ENCODE measurements at regions not wholly inside any gene's neighbourhood (a gene's known extent, or its start where the extent isn't known, plus 50 kb on each side); places are given as distances from the start of the nearest gene placed in this dataset.
"Not testable (repeated sequence)": the region's sequence is repeated elsewhere in the genome, so short reads cannot be mapped to it uniquely, and the experiment has no call there.

DNA sequence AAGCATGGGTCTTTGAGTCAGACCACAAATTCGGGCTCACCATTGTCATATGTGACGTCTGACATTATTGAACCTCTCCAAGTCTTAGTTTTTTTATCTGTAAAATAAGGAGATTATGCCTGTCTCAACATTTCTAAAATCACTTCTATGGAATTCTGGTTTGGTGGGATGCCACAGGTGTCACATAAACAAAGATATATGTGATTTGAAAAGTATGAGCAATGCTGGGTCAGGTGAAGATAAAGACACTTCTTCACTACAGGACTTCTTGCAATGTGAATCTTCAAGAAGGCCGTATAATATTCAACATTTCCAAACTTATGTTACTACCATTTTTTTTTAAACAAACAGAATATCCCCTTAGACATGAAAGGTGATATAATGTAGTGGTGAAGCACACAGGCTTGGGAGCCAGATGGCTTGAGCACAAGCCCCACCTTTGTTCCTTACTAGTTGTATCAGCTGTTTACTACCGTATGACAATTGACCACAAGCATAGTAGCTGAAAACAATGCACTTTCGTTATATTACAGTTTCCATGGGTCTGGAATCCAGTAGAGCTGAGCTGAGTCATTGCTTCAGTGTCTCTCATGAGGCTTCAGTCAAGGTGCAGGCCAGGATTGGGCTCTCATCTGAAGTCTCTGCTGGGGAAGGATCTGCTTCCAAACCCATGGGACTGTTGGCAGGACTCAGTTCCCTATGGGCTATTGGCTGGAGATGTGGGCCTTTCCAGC, 87.7 kb downstream of the UTP18 start:
- DNase-seq (no peak), ATAC-seq (replicated peaks) (no peak)
- Mint-ChIP-seq H3K4me3 (no peak overlapping the region), H3K4me1 (ENCODE audit: low read depth in 2 of 2) (no peaks in the 10 kb centered on the region), H3K9me3 (no peaks in the 10 kb centered on the region), H3K27me3 (peaks cover 48 to 76% of the 10 kb centered on the region in 2 donors), H3K36me3 (ENCODE audit: insufficient read depth) (no peaks in the 10 kb centered on the region), H3K27ac (no peak overlapping the region)

DNA sequence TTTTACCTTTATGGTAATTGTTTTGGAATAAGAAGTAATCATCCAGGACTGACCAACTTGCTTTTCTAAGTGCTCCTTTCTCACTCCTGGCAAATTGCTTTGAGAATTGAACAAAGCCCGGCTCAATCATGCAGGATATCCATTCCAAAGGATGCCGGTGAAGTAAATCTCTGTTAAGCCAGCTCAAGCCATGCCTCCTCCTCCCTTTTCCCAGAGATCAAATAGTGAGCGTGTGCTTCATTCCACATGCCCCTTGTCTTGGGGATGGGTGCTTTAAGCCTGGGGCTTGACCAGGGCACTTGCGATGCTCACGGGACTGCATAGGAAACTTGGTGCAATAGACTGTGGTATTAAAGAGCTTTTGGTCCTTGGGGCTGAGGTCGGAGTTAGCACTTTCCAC, 90.7 kb downstream of the UTP18 start:
- DNase-seq (no peak), ATAC-seq (replicated peaks) (no peak)
- Mint-ChIP-seq H3K9me3 (no peaks in the 10 kb centered on the region), H3K27ac (no peak overlapping the region), H3K36me3 (ENCODE audit: insufficient read depth) (no peaks in the 10 kb centered on the region), H3K4me3 (no peak overlapping the region), H3K27me3 (peaks cover 44 to 85% of the 10 kb centered on the region in 2 donors), H3K4me1 (ENCODE audit: low read depth in 2 of 2) (no peaks in the 10 kb centered on the region)

DNA sequence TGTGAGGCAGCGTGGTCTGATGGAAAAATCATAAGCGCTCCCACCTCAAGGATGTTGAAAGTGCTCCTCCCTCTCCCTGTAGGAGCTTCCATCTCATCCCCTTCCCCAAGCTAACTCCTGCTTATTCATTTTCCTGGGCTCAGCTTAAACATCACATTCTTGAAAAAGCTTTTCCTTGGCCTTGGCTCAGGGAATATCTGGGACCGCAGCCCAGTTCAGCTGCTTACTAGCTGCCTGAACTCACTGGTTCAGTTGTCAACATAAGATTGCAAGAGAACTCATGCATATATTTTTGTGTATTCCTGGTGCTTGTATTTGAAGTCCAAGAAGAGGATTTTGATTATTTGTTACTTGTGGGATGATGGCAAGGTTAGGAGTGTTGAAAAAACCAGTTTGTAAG, 91.5 kb downstream of the UTP18 start:
- H3K4me3 Mint-ChIP-seq = no peak overlapping the region
- DNase-seq = no peak
- peaks cover 48 to 79% of the 10 kb centered on the region in 2 donors for H3K27me3 Mint-ChIP-seq
- no peaks in the 10 kb centered on the region for H3K36me3 Mint-ChIP-seq (ENCODE audit: insufficient read depth)
- H3K27ac Mint-ChIP-seq = no peak overlapping the region
- ATAC-seq (replicated peaks) = no peak
- H3K9me3 Mint-ChIP-seq = no peaks in the 10 kb centered on the region
- H3K4me1 Mint-ChIP-seq (ENCODE audit: low read depth in 2 of 2) = no peaks in the 10 kb centered on the region

DNA sequence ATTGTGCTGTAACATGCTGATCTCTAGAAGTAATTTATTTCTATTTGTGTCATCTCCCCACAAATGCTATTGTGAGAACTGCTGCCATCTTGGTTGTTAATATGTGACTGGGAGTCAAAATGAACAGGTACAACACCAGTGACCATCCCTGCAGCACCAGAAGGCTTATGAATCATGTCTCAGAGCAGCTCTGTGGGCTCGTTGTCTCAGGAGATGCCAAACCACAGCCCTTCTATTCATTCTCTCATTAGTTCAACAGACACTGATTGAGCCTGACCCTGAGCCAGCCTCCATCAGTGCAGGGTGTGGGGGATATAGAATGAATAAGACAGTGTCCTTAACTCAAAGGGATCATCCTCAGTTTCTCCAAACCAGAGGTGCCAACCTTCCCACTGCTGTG, 92.5 kb downstream of the UTP18 start:
- no peaks in the 10 kb centered on the region for H3K4me1 Mint-ChIP-seq (ENCODE audit: low read depth in 2 of 2)
- H3K4me3 Mint-ChIP-seq = no peak overlapping the region
- H3K27ac Mint-ChIP-seq = no peak overlapping the region
- no peaks in the 10 kb centered on the region for H3K36me3 Mint-ChIP-seq (ENCODE audit: insufficient read depth)
- H3K27me3 Mint-ChIP-seq = peaks cover 48 to 70% of the 10 kb centered on the region in 2 donors
- H3K9me3 Mint-ChIP-seq = no peaks in the 10 kb centered on the region
- no peak for ATAC-seq (replicated peaks)
- DNase-seq = no peak

DNA sequence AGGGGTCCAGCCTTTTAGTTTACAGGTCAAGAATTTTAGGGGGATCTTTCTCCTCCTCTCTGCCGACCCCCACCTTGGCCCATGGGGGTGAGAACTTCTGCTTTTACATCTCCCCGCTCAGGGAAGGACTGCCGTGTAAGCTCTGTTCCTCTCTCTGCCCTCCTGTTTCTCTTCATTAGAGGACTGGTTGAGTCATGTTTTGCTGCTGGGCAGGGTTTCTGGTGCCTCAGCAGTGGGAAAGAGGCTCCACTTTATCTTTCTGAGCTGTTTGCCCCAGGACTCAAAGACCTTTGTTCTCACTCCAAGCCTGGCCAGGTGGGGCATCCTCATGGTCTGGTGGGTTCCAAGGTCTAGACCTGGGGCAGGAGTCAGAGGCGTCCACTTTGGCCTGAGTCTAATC, 93.0 kb downstream of the UTP18 start:
- H3K36me3 Mint-ChIP-seq (ENCODE audit: insufficient read depth) = no peaks in the 10 kb centered on the region
- H3K9me3 Mint-ChIP-seq = no peaks in the 10 kb centered on the region
- peaks cover 48 to 67% of the 10 kb centered on the region in 2 donors for H3K27me3 Mint-ChIP-seq
- no peak overlapping the region for H3K27ac Mint-ChIP-seq
- no peaks in the 10 kb centered on the region for H3K4me1 Mint-ChIP-seq (ENCODE audit: low read depth in 2 of 2)
- H3K4me3 Mint-ChIP-seq = no peak overlapping the region
- ATAC-seq (replicated peaks) = no peak
- DNase-seq = no peak

DNA sequence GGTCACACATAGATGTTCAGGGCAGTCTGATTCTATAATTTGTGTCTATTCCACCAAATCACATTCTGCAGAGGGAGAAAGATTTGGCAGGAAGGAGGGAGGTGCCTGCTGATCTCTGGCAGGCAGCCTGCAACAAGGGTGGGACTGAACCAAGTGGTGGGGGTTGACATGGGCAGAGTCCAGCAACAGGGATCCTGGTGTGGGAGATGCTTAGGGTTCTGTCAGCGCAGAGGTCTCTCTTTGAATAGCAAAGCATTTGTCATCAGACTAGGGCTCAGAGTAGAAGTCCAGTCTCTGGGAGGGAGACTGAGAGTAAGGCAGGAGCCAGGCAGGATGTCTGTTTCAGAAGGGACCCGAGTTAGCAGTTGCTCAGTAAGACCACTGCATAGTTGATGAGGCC, 94.6 kb downstream of the UTP18 start:
- Mint-ChIP-seq H3K4me3 (no peak overlapping the region), H3K4me1 (ENCODE audit: low read depth in 2 of 2) (no peaks in the 10 kb centered on the region), H3K27ac (no peak overlapping the region), H3K36me3 (ENCODE audit: insufficient read depth) (no peaks in the 10 kb centered on the region), H3K27me3 (peaks cover 53 to 76% of the 10 kb centered on the region in 2 donors), H3K9me3 (no peaks in the 10 kb centered on the region)
- ATAC-seq (replicated peaks) (no peak), DNase-seq (no peak)

DNA sequence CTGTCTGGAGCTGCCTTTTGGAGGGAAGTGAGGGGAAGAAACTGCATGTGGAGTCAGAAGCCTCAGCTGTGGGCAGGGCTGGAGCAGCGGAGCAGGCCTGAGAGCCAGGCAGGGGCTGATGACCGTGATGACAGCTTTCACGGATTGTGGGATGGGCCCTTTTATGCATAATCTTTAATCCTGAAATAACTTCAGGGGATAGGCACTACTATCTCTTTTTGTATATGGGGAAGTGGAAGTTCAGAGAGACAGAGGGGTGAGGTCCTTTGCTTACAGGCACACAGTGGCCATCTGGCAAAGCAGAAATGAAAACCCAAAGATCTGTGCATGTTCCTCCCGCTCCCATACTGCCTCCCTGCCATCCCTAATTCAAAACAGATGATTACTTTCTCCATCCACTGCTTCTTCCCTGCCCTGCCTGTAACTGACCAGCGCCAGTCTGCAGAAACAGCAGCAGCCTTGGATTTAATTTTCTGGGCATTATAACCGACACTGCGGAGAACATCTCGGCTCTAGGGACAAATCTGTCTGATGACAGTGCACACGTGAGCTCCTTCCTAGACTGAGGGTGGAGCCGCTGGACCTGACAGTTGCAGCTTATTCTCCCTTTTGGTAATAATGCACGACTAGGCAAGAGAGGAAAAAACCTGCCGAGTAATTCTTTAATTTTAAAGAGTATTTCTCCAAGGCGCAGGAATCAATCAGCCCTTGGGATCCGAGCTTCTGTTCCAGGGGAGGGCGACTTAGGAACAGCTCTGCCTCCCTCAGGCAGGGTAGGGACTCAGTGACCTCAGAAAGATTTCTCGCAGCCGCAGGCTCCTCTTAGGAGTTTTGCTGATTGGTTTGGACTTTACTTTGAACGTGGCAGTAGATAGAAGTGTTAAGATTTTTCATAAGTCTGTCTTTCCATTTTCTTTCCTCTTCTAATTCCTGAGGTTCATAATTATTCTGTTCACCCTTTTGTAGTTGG, 95.4 kb downstream of the UTP18 start:
- Mint-ChIP-seq H3K27me3 (peaks cover 51 to 69% of the 10 kb centered on the region in 2 donors), H3K4me1 (ENCODE audit: low read depth in 2 of 2) (no peaks in the 10 kb centered on the region), H3K9me3 (no peaks in the 10 kb centered on the region), H3K36me3 (ENCODE audit: insufficient read depth) (no peaks in the 10 kb centered on the region), H3K27ac (no peak overlapping the region), H3K4me3 (no peak overlapping the region)
- no peak for ATAC-seq (replicated peaks)
- no peak for DNase-seq

DNA sequence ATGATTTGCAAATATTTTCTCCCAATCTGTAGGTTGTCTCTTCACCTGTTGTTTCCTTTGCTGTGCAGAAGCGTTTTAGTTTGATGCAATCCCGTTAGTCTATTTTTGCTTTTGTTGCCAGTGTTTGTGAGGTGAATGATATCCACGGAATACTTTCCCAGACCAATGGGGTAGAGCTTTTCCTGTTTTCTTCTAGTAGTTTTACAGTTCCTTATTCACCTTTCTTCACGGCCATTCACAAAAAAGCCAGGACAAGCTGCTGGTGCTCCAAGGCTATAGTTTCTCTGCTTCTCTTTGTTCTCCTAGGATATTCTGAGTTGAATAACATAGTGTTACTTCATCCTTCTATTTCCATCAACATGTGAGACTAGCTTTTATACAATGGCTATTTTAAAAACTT, 98.7 kb downstream of the UTP18 start:
- Mint-ChIP-seq H3K27me3 (peaks cover 44 to 53% of the 10 kb centered on the region in 2 donors), H3K36me3 (ENCODE audit: insufficient read depth) (no peaks in the 10 kb centered on the region), H3K4me3 (no peak overlapping the region), H3K27ac (no peak overlapping the region), H3K4me1 (ENCODE audit: low read depth in 2 of 2) (no peaks in the 10 kb centered on the region), H3K9me3 (no peaks in the 10 kb centered on the region)
- no peak for DNase-seq
- ATAC-seq (replicated peaks) = no peak

DNA sequence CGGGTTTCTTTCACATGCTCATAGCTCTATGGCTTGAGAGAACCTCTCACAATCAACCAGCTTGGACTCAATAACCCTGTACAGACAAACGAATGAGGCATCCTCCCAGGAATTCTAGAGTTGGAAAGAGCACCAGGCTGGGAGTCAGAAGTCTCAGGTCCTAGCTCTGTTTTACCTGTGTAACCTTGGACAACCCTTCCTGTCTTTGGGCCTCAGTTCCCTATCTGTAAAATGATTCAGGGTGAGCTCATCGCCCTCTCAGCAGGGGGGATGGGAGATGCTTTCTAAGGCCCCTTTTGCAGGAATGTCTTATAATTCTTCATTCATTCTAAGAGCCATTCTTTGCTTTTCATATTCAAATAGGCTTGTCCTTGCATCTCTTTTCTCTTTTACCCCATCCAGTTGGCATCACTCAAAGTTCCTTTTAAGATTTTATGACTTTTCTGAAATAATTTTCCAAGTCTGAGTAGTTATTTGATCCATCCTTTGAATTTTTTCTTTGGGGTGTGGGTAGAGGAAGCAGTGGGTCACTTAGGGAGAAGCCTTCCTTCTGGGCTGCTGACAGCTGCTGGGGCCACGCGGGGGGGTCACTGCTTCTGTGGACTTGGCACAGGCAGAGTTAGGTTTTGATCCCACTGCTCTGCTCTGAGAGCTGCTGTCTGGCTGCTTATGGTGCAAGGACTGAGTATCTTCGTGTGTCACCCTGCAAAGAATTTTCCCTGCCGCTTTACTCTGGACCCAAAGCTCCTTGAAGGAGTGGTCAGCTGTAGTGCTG, 102.7 kb downstream of the UTP18 start:
- Mint-ChIP-seq H3K4me3 (no peak overlapping the region), H3K27ac (no peak overlapping the region), H3K9me3 (no peaks in the 10 kb centered on the region), H3K4me1 (ENCODE audit: low read depth in 2 of 2) (peaks cover 0 to 5% of the 10 kb centered on the region in 2 donors), H3K36me3 (ENCODE audit: insufficient read depth) (no peaks in the 10 kb centered on the region), H3K27me3 (peaks cover 52 to 65% of the 10 kb centered on the region in 2 donors)
- no peak for DNase-seq
- no peak for ATAC-seq (replicated peaks)

DNA sequence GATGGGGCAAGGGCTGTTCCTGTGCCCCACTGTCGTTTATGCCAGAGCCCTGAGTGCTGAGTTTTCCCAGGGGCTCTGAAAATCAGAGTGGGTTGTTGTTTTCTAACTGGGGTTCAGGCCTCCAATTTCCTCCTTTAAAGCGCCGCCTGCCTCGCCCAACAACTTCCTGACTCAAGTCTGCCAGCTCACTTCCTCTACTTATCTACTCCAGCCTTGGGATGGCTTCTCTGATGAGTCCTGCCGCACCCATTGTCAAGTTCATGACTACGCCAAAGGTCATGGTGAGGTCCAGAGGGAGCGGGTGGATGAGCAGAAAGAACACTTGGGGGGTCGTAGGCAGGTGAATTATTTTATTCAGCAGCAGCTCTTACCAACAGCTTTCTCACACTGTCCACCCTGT, 104.7 kb downstream of the UTP18 start:
- H3K36me3 Mint-ChIP-seq (ENCODE audit: insufficient read depth) = no peaks in the 10 kb centered on the region
- no peak overlapping the region for H3K27ac Mint-ChIP-seq
- peaks cover 0 to 5% of the 10 kb centered on the region in 2 donors for H3K4me1 Mint-ChIP-seq (ENCODE audit: low read depth in 2 of 2)
- H3K4me3 Mint-ChIP-seq = no peak overlapping the region
- no peak for ATAC-seq (replicated peaks)
- peaks cover 57 to 71% of the 10 kb centered on the region in 2 donors for H3K27me3 Mint-ChIP-seq
- DNase-seq = no peak
- H3K9me3 Mint-ChIP-seq = no peaks in the 10 kb centered on the region

DNA sequence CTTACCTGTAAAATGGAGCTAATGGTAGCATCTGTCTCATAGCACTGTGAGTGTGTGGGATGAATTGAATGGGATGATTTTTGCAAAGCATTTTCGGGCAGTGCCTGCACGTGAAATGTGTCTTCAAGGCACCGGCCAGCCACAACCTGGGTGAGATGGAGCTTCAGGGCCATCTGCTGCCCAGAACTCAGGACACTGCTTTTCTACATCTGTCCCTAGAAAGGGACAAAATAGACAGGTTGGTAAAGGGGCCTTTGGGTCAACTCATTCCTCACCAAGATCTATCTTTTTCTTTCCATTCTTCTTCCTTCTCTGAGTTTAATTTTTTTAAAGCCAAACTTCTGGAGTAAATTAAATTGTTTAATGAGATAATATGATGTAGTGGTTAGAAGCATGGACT, 106.5 kb downstream of the UTP18 start:
- no peak for DNase-seq
- H3K36me3 Mint-ChIP-seq (ENCODE audit: insufficient read depth) = no peaks in the 10 kb centered on the region
- H3K4me3 Mint-ChIP-seq = no peak overlapping the region
- H3K27me3 Mint-ChIP-seq = peaks cover 52 to 78% of the 10 kb centered on the region in 2 donors
- peaks cover 0 to 5% of the 10 kb centered on the region in 2 donors for H3K4me1 Mint-ChIP-seq (ENCODE audit: low read depth in 2 of 2)
- H3K27ac Mint-ChIP-seq = no peak overlapping the region
- ATAC-seq (replicated peaks) = no peak
- no peaks in the 10 kb centered on the region for H3K9me3 Mint-ChIP-seq

DNA sequence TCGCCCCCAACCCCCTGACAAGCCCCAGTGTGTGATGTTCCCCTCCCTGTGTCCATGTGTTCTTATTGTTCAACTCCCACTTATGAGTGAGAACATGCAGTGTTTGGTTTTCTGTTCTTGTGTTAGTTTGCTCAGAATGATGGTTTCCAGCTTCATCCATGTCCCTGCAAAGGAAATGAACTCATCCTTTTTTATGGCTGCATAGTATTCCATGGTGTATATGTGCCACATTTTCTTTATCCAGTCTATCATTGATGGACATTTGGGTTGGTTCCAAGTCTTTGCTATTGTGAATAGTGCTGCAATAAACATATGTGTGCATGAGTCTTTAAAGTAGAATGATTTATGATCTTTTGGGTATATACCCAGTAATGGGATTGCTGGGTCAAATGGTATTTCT, 107.5 kb downstream of the UTP18 start:
- not testable (repeated sequence) for ATAC-seq (replicated peaks); H3K36me3 Mint-ChIP-seq (ENCODE audit: insufficient read depth); H3K27ac Mint-ChIP-seq; DNase-seq; H3K9me3 Mint-ChIP-seq; H3K4me1 Mint-ChIP-seq (ENCODE audit: low read depth in 2 of 2); H3K4me3 Mint-ChIP-seq
- peaks cover 44 to 71% of the 10 kb centered on the region in 2 donors for H3K27me3 Mint-ChIP-seq

DNA sequence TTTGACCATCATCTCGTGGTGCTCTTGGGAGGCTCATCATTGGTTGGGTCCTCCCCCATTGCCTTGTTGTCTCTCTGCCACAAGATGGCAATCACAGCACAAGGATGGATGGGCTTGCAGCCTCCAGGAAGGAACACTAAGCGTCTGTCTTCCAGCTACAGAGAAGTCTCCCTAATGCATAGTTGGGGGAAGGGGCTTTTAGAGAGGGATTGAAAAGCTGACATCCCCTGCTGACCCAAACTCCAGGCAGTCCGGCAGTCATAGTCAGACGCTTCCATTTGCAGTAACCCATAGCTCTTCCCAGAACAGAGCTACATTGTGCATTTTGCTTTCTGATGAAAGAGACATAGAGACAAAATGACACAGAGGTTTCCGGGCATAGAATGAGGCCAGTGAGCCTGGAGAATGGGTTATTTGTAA, 111.4 kb downstream of the UTP18 start:
- no peaks in the 10 kb centered on the region for H3K36me3 Mint-ChIP-seq (ENCODE audit: insufficient read depth)
- ATAC-seq (replicated peaks) (no peak), DNase-seq (no peak)
- H3K27ac Mint-ChIP-seq = no peak overlapping the region
- peaks cover 0 to 2% of the 10 kb centered on the region in 2 donors for H3K4me1 Mint-ChIP-seq (ENCODE audit: low read depth in 2 of 2)
- H3K4me3 Mint-ChIP-seq = no peak overlapping the region
- peaks cover 39 to 66% of the 10 kb centered on the region in 2 donors for H3K27me3 Mint-ChIP-seq
- H3K9me3 Mint-ChIP-seq = no peaks in the 10 kb centered on the region
